ELR (cell line): ENCODE measurements at regions not wholly inside any gene's neighbourhood (a gene's known extent, or its start where the extent isn't known, plus 50 kb on each side); places are given as distances from the start of the nearest gene placed in this dataset.

ENCODE experiments used
- DNase-seq: peaks from one replicate; pipeline ENCODE4 v3.0.0-alpha.2; 2015; ENCODE audit warnings: low read depth

- peak; percentile 62 for DNase-seq
Measured at GRCh38 chr3:170752571-170753155, 117.3 kb downstream of the RPL22L1 start.

- peak; percentile 67 for DNase-seq
Measured at GRCh38 chr3:170751899-170752293, 118.1 kb downstream of the RPL22L1 start.

GRCh38 chr3:170751083-170751898, 118.7 kb downstream of the RPL22L1 start:
- DNase-seq: peak; percentile 95

GRCh38 chr3:170750478-170750830, 119.5 kb downstream of the RPL22L1 start:
- no peak for DNase-seq

GRCh38 chr3:170749765-170750477, 120.1 kb downstream of the RPL22L1 start:
- DNase-seq: peak; percentile 28

GRCh38 chr3:170749185-170749584, 120.8 kb downstream of the RPL22L1 start:
- no peak for DNase-seq

GRCh38 chr3:170746175-170746942, 123.6 kb downstream of the RPL22L1 start:
- no peak for DNase-seq

GRCh38 chr3:170745211-170745718, 124.7 kb downstream of the RPL22L1 start:
- DNase-seq: peak; percentile 97

- peak; percentile 50 for DNase-seq
Measured at GRCh38 chr3:170741756-170742529, 128.1 kb downstream of the RPL22L1 start.

GRCh38 chr3:170740726-170741591, 129.0 kb downstream of the RPL22L1 start:
- DNase-seq: peak; percentile 92

- no peak for DNase-seq
Measured at GRCh38 chr3:170740285-170740684, 129.7 kb downstream of the RPL22L1 start.

- DNase-seq: peak; percentile 50
Measured at GRCh38 chr3:170739410-170739809, 130.6 kb downstream of the RPL22L1 start.

GRCh38 chr3:170738766-170739165, 131.2 kb downstream of the RPL22L1 start:
- no peak for DNase-seq

GRCh38 chr3:170737498-170738162, 132.4 kb downstream of the RPL22L1 start:
- no peak for DNase-seq

GRCh38 chr3:170735821-170736220, 134.2 kb downstream of the RPL22L1 start:
- DNase-seq: no peak

GRCh38 chr3:170734735-170735065, 135.3 kb downstream of the RPL22L1 start:
- no peak for DNase-seq

GRCh38 chr3:170734043-170734734, 135.8 kb downstream of the RPL22L1 start:
- no peak for DNase-seq

GRCh38 chr3:170732660-170733245, 137.2 kb downstream of the RPL22L1 start:
- no peak for DNase-seq

GRCh38 chr3:170731281-170731680, 138.7 kb downstream of the RPL22L1 start:
- no peak for DNase-seq
